Psoas muscle (tissue), 7 donors: ENCODE measurements at regions not wholly inside any gene's neighbourhood (a gene's known extent, or its start where the extent isn't known, plus 50 kb on each side); places are given as distances from the start of the nearest gene placed in this dataset.
A peak's percentile ranks its signal among the peaks of the same experiment; 100 is the strongest.

Source experiments
- ATAC-seq, 4 donors: fragments of 200-7000 bp; cut with Tn5 transposase; one replicate each; pipeline ENCODE4 v1.9.1; 2020; ENCODE audit warnings: moderate library complexity in 3 of 4, mild to moderate bottlenecking in 2 of 4
- DNase-seq, 2 donors: peaks; one replicate each; pipeline ENCODE4 v3.0.0-alpha.2; 2020
- H3K27ac ChIP-seq: fragments of 200-600 bp; one replicate; pipeline ENCODE4 v1.8.0; 2022
- H3K27me3 ChIP-seq, 3 donors: fragments of 200-600 bp in 1 of 3; one replicate each; pipeline versions ENCODE4 v1.6.1 to v1.8.0; 2013 to 2022; ENCODE audit warnings: low read length in 2 of 3, mild to moderate bottlenecking in 2 of 3, moderate library complexity in 1 of 3; ENCODE audit not compliant: insufficient read depth in 3 of 3
- H3K36me3 ChIP-seq, 2 donors: fragments of 200-600 bp in 1 of 2; one replicate each; pipeline versions ENCODE4 v1.6.1 to v1.8.0; 2013 to 2022; ENCODE audit warnings: low read depth in 1 of 2, mild to moderate bottlenecking in 1 of 2, moderate library complexity in 1 of 2; ENCODE audit not compliant: insufficient read depth in 1 of 2
- H3K4me1 ChIP-seq: fragments of 200-600 bp; one replicate; pipeline ENCODE4 v1.8.0; 2022
- H3K4me3 ChIP-seq: fragments of 200-600 bp; one replicate; pipeline ENCODE4 v1.8.0; 2022; ENCODE audit warnings: mild to moderate bottlenecking
- H3K9me3 ChIP-seq: fragments of 200-600 bp; one replicate; pipeline ENCODE4 v1.8.0; 2022
- WGBS, 3 donors: extraction: QIAGEN DNeasy Blood & Tissue Kit; methylation state at CpG; one replicate each; pipeline versions ENCODE4 v1.1.6 to v1.1.7; 2013; 5-methylcytosine and 5-hydroxymethylcytosine counted together
- intact Hi-C, 2 donors: fragments of 100-400 bp; cut with DNase I; formaldehyde crosslinking; loops; one replicate each; pipeline versions ENCODE4 v1.11.0 to v1.14.2; 2022
- TF ChIP-seq, protein P1 (sequence below): fragments of 200-600 bp; IDR thresholded peaks from one replicate; pipeline ENCODE4 v1.8.0; 2022; ENCODE audit warnings: antibody characterized with exemption
- donor health status: healthy with polysubstance abuse.
- donor health status: DM: no; HTN: no; CAD: no; lungs with moderate emphysema.
- donor health status: Bipolar disorder and iron deficiency.
- donor health status: healthy.
- donor health status: DM: yes; HTN: yes; CAD: no.
- donor health status: DM: no; HTN: no; CAD: no.
- donor health status: DM: yes; HTN: yes; CAD: no.

- no peak overlapping the region for H3K27ac ChIP-seq
- intact Hi-C loops: no loop called here
- no peak for DNase-seq
- no peaks in the 10 kb centered on the region for H3K36me3 ChIP-seq
- no peaks in the 10 kb centered on the region for H3K4me1 ChIP-seq
- TF ChIP-seq, protein P1, sequence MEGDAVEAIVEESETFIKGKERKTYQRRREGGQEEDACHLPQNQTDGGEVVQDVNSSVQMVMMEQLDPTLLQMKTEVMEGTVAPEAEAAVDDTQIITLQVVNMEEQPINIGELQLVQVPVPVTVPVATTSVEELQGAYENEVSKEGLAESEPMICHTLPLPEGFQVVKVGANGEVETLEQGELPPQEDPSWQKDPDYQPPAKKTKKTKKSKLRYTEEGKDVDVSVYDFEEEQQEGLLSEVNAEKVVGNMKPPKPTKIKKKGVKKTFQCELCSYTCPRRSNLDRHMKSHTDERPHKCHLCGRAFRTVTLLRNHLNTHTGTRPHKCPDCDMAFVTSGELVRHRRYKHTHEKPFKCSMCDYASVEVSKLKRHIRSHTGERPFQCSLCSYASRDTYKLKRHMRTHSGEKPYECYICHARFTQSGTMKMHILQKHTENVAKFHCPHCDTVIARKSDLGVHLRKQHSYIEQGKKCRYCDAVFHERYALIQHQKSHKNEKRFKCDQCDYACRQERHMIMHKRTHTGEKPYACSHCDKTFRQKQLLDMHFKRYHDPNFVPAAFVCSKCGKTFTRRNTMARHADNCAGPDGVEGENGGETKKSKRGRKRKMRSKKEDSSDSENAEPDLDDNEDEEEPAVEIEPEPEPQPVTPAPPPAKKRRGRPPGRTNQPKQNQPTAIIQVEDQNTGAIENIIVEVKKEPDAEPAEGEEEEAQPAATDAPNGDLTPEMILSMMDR: no peak
- ATAC-seq: no peak
- H3K9me3 ChIP-seq: no peaks in the 10 kb centered on the region
- H3K4me3 ChIP-seq: no peak overlapping the region
- no peaks in the 10 kb centered on the region for H3K27me3 ChIP-seq
These were observed 607.6 kb downstream of the EBF1 start for GRCh38 chr5:158492136-158492535.

GRCh38 chr5:158487664-158488063, 612.1 kb downstream of the EBF1 start:
- H3K9me3 ChIP-seq: no peaks in the 10 kb centered on the region
- intact Hi-C loops: no loop called here
- TF ChIP-seq, protein P1: no peak
- DNase-seq: no peak
- ATAC-seq: no peak
- H3K27me3 ChIP-seq: no peaks in the 10 kb centered on the region
- 25 to 34% (median 26%) methylated on average over 1 of the region's 1 CpG for WGBS, 3 donors
- H3K27ac ChIP-seq: no peak overlapping the region
- peaks cover 4% of the 10 kb centered on the region for H3K4me1 ChIP-seq
- no peaks in the 10 kb centered on the region for H3K36me3 ChIP-seq
- no peak overlapping the region for H3K4me3 ChIP-seq

DNA sequence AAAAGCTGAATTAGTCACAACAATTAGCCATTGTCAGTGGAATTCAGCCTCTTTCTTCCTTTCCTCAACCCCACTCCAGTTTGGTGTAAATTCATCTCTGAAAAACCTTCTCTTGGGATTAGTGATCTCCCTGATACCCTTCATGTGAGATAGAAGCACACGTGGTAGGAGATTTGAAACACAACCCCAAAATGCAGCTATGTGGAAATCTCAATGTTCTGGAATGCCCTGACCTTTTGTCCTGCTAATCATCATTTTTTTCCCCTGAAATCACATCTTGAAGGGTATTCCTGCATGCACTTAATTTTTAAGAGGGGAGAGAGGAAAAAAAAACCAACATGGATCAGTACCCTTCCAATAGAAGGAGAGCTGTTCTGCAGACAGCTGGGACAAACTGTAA, 612.6 kb downstream of the EBF1 start:
- TF ChIP-seq, protein P1: no peak
- H3K36me3 ChIP-seq: no peaks in the 10 kb centered on the region
- H3K9me3 ChIP-seq: no peaks in the 10 kb centered on the region
- H3K4me1 ChIP-seq: peaks cover 4% of the 10 kb centered on the region
- 14 to 37% (median 20%) methylated on average over 1 of the region's 1 CpG for WGBS, 3 donors
- intact Hi-C loops: no loop called here
- no peak overlapping the region for H3K4me3 ChIP-seq
- H3K27ac ChIP-seq: no peak overlapping the region
- DNase-seq: no peak
- ATAC-seq: peak in 2 of 4 donors; percentile 33 to 63
- no peaks in the 10 kb centered on the region for H3K27me3 ChIP-seq

DNA sequence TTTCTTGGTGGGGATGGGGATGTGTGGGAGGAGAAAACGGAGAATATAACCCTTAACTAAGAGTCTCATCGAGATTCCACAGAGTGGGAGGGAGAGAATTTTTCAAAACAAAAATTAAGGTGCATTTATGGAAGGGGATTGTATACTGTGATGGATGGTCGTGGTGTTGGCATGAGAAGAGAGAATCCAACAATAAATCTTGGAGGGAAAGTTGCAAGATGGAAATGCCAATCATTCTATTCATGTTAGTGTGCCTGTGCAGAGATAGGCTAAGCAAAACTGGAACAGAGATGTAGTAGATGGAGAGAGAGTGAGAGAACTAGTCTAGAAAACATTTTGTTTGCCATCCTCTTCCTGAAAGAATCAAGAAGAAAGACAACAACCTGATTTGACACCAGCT, 613.1 kb downstream of the EBF1 start:
- TF ChIP-seq, protein P1: no peak
- intact Hi-C loops: no loop called here
- WGBS, 3 donors: 61 to 73% (median 62%) methylated on average over 3 of the region's 3 CpGs
- Histone ChIP-seq H3K27me3 (peaks cover 0 to 2% (median 0%) of the 10 kb centered on the region in 3 donors), H3K4me1 (peaks cover 4% of the 10 kb centered on the region), H3K27ac (peak overlapping the region; percentile 4), H3K36me3 (no peaks in the 10 kb centered on the region), H3K9me3 (no peaks in the 10 kb centered on the region), H3K4me3 (no peak overlapping the region)
- no peak for ATAC-seq
- DNase-seq: no peak

DNA sequence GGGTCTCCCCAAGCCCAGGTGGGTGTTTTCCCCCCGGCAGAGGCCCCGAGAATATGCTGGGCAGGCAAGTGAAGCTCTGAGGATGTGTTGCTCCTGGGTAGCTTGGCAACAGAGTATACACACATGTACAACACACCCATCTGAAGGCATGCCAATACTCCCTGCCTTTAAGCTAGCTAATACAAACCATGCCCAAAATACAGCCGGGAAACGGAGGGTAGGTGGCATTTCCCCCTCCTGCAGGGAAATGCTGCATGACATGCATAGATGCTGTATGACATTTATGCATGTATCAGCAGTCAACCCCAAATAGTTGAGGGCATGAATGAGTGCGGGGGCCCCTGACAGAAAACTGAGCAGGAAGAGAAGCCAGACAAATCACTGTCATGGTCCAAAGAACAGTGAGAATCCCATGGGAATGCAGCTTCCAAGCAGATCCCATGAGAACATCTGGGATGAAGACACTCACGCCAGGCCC, 614.1 kb downstream of the EBF1 start:
- Histone ChIP-seq H3K27ac (peak overlapping the region; percentile 4), H3K36me3 (no peaks in the 10 kb centered on the region), H3K27me3 (peaks cover 0 to 2% (median 0%) of the 10 kb centered on the region in 3 donors), H3K4me3 (no peak overlapping the region), H3K4me1 (peaks cover 4% of the 10 kb centered on the region), H3K9me3 (no peaks in the 10 kb centered on the region)
- ATAC-seq (peak in 2 of 4 donors; percentile 41 to 60), DNase-seq (peak in 1 of 2 donors; percentile 51)
- intact Hi-C loops: no loop called here
- TF ChIP-seq, protein P1: no peak
- 19 to 44% (median 27%) methylated on average over 6 of the region's 6 CpGs for WGBS, 3 donors
